Ishikawa (cell line): ENCODE measurements at regions not wholly inside any gene's neighbourhood (a gene's known extent, or its start where the extent isn't known, plus 50 kb on each side); places are given as distances from the start of the nearest gene placed in this dataset.

Source experiments
- CEBPB ChIP-seq: IDR thresholded peaks from 2 replicates; pipeline ENCODE4 v1.6.1; 2012
- CREB1 ChIP-seq: IDR thresholded peaks from 2 replicates; pipeline ENCODE4 v1.6.1; 2012; ENCODE audit warnings: low read depth
- EGR1 ChIP-seq: IDR thresholded peaks from 2 replicates; pipeline ENCODE4 v1.6.1; 2012
- EP300 ChIP-seq: IDR thresholded peaks from 2 replicates; pipeline ENCODE4 v1.6.1; 2012; ENCODE audit warnings: borderline replicate concordance
- FOXM1 ChIP-seq: IDR thresholded peaks from 2 replicates; pipeline ENCODE4 v1.6.1; 2012; ENCODE audit warnings: low read depth, borderline replicate concordance
- NFIC ChIP-seq: IDR thresholded peaks from 2 replicates; pipeline ENCODE4 v1.6.1; 2012
- RAD21 ChIP-seq: IDR thresholded peaks from 2 replicates; pipeline ENCODE4 v1.6.1; 2012; ENCODE audit warnings: low read depth
- TAF1 ChIP-seq: IDR thresholded peaks from 2 replicates; pipeline ENCODE4 v1.6.1; 2012; ENCODE audit warnings: low read depth, mild to moderate bottlenecking
- TCF12 ChIP-seq: IDR thresholded peaks from 2 replicates; pipeline ENCODE4 v1.6.1; 2012; ENCODE audit warnings: low read depth
- TEAD4 ChIP-seq: IDR thresholded peaks from 2 replicates; pipeline ENCODE4 v1.6.1; 2012
- YY1 ChIP-seq: IDR thresholded peaks from 2 replicates; pipeline ENCODE4 v1.6.1; 2012; ENCODE audit warnings: low read depth
- ZBTB7A ChIP-seq: IDR thresholded peaks from 2 replicates; pipeline ENCODE4 v1.6.1; 2012; ENCODE audit warnings: low read depth
- TF ChIP-seq, protein P1 (sequence below): IDR thresholded peaks from 2 replicates; pipeline ENCODE4 v1.6.1; 2012
- TF ChIP-seq, protein P2 (sequence below): IDR thresholded peaks from 2 replicates; pipeline ENCODE4 v1.6.1; 2012; ENCODE audit warnings: low read depth, mild to moderate bottlenecking
- TF ChIP-seq, protein P3 (sequence below): IDR thresholded peaks from 2 replicates; pipeline ENCODE4 v1.6.1; 2012

DNA sequence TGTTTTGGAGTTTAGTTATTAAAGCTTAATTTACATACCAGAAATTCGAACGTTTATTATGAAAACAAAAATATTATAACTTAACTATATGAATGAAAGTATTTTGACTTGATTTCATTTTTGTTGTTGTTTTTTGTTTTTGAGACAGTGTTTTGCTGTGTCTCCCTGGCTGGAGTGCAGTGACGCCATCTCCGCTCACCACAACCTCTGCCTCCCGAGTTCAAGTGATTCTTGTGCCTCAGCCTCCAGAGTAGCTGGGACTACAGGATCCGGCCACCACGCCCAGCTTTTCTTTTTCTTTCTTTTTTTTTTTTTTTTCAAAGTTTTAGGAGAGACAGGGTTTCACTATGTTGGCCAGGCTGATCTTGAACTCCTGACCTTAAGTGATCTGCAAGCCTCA, 392.6 kb downstream of the PCDH17 start:
- no peak for TF ChIP-seq FOXM1
- no peak for TF ChIP-seq YY1
- TF ChIP-seq NFIC, result no peak

DNA sequence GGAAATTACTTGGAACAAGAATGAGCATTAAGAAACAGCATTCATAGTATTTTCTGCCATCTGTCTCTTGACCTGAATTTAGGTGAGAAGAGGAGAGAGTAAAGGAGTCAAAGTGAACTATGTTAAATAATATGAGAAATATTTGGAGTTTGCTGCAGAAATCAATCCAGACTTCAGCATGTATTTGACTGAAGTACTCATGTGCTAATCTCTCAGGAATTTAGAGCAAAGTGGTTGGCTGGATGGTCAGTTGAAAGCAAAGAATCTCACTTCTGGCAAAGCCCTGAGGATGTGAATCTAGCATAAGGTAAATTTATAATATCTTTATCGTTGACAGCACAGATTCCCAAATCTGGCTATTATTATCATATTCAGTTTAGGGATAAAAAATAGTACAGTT, 394.3 kb downstream of the PCDH17 start:
- no peak for TF ChIP-seq NFIC
- TF ChIP-seq RAD21, result no peak
- no peak for TF ChIP-seq TAF1
- no peak for TF ChIP-seq CEBPB
- TF ChIP-seq CREB1, result no peak
- no peak for TF ChIP-seq EP300
- TF ChIP-seq ZBTB7A, result no peak
- TF ChIP-seq, protein P1, sequence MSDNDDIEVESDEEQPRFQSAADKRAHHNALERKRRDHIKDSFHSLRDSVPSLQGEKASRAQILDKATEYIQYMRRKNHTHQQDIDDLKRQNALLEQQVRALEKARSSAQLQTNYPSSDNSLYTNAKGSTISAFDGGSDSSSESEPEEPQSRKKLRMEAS, result no peak

DNA sequence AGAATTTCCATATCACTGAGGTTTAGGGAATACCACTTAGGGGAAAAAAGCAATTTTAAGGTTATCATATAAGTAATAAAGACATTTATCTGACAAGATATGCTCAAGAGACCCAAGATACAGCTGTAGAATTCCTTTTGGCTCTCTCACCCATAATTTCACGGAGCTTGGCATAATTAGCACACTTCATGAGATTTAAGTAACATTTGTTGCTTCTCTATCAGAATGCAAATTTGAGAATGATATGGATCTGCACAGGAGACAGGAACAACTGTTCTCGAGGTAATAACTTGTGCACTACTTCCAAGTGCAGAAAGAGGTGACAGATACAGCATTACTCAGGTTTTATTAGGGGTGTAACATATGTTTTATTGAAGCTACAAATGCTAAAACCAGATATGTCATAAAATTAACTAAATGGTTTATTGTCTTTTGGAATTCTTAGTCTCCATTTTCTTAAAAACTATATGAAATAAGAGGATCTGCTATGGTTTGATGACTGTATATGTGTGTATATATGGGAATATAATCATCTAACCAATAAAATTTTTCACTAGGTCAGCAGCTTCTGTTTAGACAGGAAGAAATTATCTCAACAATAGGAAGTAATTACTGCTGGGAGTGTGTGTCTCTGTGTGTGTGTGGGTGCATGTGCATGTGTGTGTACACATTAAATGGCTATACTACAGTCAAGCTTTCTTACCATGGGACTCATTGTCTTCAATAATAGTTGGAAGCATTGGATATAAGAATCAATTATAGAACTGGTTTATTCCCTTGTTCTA, 401.3 kb downstream of the PCDH17 start:
- no peak for TF ChIP-seq EGR1
- TF ChIP-seq, protein P2, sequence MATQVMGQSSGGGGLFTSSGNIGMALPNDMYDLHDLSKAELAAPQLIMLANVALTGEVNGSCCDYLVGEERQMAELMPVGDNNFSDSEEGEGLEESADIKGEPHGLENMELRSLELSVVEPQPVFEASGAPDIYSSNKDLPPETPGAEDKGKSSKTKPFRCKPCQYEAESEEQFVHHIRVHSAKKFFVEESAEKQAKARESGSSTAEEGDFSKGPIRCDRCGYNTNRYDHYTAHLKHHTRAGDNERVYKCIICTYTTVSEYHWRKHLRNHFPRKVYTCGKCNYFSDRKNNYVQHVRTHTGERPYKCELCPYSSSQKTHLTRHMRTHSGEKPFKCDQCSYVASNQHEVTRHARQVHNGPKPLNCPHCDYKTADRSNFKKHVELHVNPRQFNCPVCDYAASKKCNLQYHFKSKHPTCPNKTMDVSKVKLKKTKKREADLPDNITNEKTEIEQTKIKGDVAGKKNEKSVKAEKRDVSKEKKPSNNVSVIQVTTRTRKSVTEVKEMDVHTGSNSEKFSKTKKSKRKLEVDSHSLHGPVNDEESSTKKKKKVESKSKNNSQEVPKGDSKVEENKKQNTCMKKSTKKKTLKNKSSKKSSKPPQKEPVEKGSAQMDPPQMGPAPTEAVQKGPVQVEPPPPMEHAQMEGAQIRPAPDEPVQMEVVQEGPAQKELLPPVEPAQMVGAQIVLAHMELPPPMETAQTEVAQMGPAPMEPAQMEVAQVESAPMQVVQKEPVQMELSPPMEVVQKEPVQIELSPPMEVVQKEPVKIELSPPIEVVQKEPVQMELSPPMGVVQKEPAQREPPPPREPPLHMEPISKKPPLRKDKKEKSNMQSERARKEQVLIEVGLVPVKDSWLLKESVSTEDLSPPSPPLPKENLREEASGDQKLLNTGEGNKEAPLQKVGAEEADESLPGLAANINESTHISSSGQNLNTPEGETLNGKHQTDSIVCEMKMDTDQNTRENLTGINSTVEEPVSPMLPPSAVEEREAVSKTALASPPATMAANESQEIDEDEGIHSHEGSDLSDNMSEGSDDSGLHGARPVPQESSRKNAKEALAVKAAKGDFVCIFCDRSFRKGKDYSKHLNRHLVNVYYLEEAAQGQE, result no peak

DNA sequence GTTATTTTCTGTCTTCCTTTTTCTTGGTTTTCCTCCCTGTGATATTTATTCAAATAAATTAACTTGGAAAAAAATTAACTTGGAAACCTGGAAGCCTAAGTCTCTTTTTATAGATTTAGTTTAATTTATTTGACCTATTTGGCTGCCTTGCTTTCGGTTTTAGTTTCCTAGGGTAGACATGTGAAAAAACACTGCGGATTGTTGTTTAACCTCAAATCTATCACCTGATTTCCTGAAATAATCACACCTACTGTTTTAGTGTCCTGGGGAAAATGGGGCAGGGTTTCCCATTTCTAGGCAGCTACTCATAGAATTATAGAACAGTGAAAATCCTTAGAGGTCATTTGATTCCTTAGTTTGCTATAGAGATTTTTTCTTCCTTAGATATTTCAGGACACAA, 412.4 kb downstream of the PCDH17 start:
- TF ChIP-seq, protein P2, result no peak
- TF ChIP-seq EGR1 (no peak), YY1 (no peak), NFIC (no peak), CEBPB (no peak), TAF1 (no peak), TEAD4 (no peak), ZBTB7A (no peak), FOXM1 (no peak), RAD21 (no peak), TCF12 (no peak), EP300 (no peak)
- TF ChIP-seq, protein P1, result no peak
- TF ChIP-seq, protein P3, sequence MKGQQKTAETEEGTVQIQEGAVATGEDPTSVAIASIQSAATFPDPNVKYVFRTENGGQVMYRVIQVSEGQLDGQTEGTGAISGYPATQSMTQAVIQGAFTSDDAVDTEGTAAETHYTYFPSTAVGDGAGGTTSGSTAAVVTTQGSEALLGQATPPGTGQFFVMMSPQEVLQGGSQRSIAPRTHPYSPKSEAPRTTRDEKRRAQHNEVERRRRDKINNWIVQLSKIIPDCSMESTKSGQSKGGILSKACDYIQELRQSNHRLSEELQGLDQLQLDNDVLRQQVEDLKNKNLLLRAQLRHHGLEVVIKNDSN, result no peak

DNA sequence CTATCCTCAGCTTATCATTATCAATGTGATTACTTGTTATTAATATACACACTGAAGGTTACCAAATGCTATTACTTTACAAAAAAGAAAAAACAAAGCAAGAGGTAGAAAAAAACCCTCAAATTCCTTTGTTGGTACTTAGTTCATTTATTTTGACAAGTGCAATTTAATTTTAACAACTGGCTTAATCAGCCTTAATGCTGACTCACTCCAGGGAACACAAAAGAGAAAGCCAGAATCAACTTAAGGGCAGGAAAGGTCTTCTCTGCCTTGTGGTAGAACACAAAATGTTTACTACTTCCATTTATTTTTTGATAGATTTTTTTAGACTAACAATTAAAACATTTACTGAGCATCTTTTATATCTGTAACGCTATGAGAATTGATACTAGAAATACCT, 417.1 kb downstream of the PCDH17 start:
- TF ChIP-seq ZBTB7A (no peak), TAF1 (no peak), EP300 (no peak), EGR1 (no peak), CREB1 (no peak), NFIC (no peak), TCF12 (no peak), CEBPB (no peak), RAD21 (no peak), YY1 (no peak)
- TF ChIP-seq, protein P2, result no peak
- TF ChIP-seq, protein P1, result no peak
- TF ChIP-seq, protein P3, result no peak
